GM18951 (cell line): ENCODE measurements at regions not wholly inside any gene's neighbourhood (a gene's known extent, or its start where the extent isn't known, plus 50 kb on each side); places are given as distances from the start of the nearest gene placed in this dataset.

Experiments used
- POLR2A ChIP-seq: IDR thresholded peaks from 4 replicates; pipeline ENCODE4 v1.6.1; 2011; ENCODE audit warnings: mild to moderate bottlenecking; ENCODE audit not compliant: insufficient read length, insufficient read depth; ENCODE audit errors: extremely low read depth
- in situ Hi-C: fragments of 300-500 bp; cut with MboI; formaldehyde crosslinking; loops from one replicate; pipeline ENCODE4 v1.12.0; 2022; ENCODE audit warnings: low sequenced_read_pairs, mixed read lengths, inconsistent platforms; ENCODE audit not compliant: unreplicated experiment

DNA sequence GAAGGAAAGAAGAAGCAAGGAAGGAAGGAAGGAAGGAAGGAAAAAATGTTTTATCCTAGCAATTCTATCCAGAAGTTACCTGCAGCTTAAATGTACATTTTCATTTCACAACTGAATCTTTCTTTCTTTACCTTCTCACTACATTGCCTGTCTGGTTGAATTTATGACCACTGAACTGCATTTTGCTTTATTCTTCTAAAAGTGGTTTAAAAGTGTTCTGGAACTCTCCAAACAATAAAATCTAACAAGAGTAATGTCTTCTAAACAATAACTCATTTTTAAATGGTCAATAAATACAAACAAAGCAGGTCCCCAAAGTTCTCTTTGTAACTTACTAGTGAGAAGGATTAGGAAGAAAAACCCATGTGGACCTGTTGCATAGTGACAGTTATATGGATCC is 587.5 kb upstream of the NEGR1 start:
- in situ Hi-C loops, result no loop called here
- TF ChIP-seq POLR2A, result no peak

DNA sequence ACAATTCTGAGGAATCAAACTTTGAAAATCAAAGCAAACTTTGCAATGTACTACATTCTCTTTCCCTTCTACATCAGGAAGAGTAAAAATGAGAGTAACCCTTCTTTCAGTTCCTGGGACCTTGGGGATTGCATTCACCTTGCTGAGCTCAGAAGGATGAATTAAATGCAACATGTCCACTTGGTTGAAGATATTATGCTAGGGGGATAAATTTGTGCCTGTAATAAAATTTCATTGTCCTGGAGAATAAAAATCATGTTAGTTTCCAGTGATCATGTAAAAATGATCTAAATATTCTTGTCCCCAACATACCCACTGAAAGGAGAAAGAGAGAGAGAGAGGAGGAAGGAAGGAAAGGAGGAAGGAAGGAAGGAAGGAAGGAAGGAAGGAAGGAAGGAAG is 587.1 kb upstream of the NEGR1 start:
- no peak for TF ChIP-seq POLR2A
- in situ Hi-C loops, result no loop called here

DNA sequence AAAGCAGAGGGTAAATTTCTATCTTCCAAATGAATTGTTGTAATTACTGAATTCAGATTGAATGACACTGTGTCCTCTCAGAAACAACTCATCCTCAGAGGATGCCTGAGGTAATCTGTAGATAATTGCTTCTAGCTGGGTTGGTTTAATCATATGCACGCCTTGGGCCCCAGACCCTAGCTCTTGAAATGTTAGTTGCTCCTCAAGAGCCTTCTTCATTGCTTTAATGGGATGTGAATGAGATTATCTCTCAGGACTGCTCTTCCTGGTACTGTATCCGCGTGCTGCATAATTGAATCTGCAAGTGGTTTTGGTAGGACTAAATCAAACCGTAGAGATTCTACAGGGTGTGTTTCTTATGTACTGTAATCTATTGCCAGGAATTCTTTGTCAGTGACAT is 569.3 kb upstream of the NEGR1 start:
- in situ Hi-C loops, result no loop called here
- no peak for TF ChIP-seq POLR2A

DNA sequence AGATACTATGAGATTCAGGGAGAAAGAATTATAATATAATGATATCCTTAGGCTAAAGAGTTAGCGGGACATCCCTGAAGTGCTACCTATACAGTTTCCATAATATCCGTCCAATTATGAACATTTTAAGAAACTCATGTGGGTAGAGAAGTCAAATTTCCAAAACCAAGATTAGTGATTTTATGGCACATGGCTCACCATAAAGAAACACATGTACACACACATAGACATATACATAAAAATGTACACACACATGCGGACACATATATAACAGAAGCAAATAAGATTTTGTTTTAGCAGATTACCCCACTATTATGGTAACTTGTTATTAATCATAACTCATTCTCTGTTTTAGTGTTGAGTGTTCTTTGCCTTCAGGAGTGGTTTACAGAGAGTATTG is 566.7 kb upstream of the NEGR1 start:
- in situ Hi-C loops, result no loop called here
- TF ChIP-seq POLR2A, result no peak

DNA sequence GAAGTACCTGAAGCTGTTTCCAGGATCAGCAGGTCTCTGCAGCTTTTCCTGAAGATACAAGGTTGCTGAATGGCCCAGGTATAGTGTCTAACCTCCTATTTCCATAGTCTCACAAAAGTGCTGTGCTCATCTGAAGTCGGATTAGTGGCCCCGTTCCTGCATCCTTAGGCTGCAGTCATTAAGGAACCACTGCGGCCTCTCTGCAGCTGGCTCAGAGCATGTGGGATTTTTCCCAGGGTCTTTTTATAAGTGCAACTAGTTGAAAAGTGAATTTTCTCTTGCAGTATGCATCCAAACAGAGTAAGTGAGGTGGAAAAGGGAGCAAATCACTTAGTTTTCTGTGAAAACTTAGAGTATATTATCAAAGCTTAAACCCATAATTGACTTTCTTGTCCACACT is 565.3 kb upstream of the NEGR1 start:
- in situ Hi-C loops, result no loop called here
- no peak for TF ChIP-seq POLR2A

DNA sequence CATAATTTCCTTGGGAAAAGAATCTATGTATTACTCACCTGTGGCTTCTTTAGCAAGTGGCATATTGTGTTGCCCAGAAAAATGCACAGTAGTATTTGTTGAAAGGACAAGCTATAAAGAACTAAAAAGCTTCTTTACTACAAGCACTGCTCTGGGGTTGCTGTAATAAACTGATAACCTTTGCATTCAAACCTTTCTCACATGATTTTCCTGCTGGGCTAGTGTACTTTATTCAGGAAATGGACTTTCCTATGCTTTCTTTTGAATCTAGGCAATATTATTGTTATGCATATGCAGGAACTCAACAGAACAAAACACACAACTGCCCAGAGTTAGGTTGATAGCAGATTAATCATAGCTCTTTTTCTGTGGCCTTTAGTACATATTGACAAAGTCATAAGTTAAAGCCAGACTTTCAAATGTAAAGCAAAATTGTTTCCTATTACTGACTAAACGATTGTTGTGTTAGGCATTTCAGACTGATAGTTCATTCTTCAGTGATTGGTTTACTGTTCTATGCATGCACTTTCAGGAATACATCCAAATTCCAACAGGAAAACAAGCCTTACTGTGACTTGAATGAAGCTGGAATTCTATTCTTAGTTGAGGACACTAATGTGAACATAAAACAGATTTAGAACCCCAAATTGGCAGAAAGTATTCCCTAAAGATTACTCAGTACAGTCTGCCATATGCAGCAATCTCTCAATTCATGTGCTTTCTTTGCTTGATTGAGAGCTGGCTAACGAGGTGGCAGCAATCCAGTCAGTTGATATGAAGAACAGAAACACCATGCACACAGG is 564.3 kb upstream of the NEGR1 start:
- in situ Hi-C loops, result no loop called here
- TF ChIP-seq POLR2A, result no peak

DNA sequence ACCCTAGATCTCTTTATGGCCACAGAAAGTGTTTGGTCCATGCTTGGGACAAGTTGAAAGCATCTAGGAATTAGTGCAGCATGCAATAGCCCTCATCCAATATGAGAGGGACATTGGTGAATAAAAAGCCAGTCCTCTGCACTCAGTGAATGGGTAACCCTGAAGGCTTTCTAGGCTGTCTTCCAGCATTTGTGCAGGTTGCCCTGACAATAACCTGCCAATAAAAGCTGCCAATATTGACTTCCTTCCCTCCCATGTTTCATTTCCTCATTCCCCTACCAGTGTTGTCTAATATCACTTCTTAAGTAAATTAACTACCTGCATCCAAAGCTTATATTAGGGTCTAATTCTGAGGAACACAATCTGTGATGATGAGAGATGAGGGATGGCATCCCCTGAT is 563.6 kb upstream of the NEGR1 start:
- no peak for TF ChIP-seq POLR2A
- in situ Hi-C loops, result no loop called here

DNA sequence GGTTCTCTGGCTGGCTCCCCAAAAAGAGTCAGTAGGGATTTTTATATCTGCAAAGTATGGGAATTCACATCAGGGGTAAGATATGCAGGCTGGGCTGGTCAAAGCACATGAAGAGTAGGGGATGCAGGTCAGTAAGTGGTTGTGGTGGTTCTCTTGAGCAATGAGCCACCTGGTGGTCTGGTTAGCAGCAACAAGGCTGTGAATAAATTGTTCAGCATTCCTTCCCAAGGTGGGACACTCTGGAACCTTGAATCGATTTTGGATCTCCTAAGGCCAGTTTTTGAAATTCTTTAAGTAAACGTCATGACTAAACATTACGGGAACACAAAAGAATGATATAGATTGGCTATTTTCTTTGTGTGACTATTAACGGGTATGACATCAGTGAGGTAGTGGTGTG is 563.0 kb upstream of the NEGR1 start:
- in situ Hi-C loops, result no loop called here
- no peak for TF ChIP-seq POLR2A

DNA sequence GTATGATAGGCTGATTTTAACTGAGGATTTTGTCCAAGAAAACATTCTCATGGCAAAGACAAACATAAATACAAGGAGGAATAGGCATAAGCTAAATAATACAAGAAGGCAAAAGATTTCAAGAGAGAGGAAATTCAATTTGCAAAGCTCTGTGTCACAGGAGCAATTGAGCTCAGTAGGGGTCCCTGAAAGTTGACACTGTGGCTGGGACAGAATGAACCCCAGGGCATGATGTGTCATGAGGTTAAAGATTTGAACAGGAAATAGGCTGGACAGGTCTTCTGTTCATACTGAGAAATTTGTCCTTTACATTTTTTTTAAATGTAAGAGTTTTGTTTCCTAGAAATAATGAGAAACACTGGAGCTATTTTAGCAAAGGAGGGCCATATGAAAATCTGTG is 555.4 kb upstream of the NEGR1 start:
- no peak for TF ChIP-seq POLR2A
- in situ Hi-C loops, result no loop called here

DNA sequence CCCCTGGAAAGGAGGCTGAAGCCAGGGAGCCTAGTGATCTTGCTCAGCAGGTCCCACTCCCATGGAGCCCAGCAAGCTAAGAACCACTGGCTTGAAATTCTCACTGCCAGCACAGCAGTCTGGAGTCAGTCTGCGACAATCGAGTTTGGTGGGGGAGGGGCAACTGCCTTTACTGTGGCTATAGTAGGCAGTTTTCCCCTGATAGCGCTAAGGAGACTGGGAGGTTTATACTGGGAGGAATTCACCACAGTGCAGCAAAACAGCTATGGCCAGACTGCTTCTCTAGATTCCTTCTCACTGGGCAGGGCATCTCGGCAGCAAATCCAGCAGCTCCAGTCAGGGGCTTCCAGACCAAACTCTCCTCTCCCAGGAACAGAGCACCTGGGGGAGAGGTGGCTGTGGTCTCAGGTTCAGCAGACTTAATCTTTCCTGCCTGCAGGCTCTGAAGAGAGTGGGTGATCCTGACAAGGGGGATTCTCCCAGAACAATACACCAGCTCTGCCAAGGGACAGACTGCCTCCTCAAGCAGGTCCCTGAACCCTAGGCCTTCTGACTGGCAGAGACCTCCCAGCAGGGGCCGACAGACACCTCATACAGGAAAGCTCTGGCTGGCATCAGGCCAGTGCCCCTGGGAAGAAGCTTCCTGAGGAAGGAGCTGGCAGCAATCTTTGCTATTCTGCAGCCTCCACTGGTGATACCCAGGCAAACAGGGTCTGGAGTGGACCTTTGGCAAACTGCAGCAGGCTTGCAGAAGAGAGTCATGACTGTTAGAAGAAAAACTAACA is 548.5 kb upstream of the NEGR1 start:
- in situ Hi-C loops, result no loop called here
- TF ChIP-seq POLR2A, result no peak

DNA sequence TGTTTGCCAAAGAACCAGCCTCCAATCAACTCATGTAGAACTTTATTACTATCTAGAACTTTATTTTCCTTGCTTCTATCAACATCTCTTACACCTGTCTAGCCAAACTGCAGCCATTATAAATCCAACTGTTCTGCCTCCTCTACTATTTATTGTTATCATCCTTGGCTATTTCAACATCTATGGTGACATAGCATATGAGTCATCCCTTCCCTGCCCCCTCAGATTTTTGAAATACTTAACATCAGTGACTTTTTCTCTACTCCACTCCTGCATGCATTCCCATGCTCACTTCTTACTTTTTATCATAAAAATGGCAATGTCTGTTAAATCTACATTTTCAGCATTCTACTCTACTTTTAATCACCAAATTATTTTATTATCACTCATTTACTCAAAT is 544.9 kb upstream of the NEGR1 start:
- TF ChIP-seq POLR2A, result no peak
- in situ Hi-C loops, result no loop called here

DNA sequence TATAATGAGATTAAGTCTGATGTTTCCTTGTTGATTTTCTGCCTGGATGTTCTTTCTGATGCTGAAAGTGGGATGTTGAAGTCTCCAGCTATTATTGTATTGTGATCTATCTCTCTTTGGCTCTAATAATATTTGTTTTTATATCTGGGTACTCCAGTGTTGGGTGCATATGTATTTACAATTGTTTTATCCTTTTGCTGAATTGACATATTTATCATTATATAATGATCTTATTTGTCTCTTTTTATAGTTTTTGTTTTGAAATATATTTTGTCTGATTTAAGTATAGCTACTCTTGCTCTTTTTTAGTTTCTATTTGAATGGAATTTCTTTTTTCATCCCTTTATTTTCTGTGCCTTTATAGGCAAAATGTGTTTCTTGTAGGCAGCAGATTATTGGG is 522.2 kb upstream of the NEGR1 start:
- in situ Hi-C loops, result no loop called here
- TF ChIP-seq POLR2A, result no peak

DNA sequence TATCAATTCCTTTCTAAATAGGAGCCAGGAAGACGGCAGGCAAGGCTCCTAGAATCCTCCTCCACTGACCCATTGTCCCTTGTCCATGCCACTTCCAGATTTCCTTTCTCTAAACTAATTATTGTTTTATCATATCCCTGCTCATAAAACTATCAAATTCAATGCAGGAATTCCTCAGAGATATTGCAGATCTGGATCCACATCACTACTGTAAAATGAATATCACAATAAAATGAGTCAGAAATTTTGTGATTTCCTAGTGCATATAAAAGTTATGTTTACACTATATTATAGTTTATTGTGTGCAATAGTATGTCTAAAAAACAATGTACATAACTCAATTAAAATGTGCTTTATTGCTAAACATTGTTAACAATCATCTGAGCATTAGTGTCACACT is 498.7 kb upstream of the NEGR1 start:
- in situ Hi-C loops, result no loop called here
- TF ChIP-seq POLR2A, result no peak

DNA sequence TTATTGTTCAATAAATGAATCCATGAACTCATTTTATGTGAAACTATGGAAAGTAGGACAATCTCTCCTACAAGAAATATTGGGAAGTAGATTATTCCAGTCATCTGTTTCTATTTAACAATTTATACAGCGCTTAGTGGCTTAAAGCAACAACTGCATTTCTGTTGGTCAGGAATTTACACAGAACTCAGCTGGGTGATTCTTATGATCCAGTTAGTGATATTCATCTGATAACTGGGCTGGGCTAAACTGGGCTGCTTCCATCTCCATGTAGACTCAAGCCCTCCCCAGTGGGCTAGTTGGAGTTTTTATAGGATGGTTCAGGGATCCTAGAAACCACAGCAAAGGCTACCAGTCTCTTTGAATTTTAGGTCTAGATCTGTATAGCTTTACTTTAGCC is 497.9 kb upstream of the NEGR1 start:
- in situ Hi-C loops, result no loop called here
- TF ChIP-seq POLR2A, result no peak
